Mammary epithelial cell (primary cell): ENCODE measurements at regions not wholly inside any gene's neighbourhood (a gene's known extent, or its start where the extent isn't known, plus 50 kb on each side); places are given as distances from the start of the nearest gene placed in this dataset.

Source experiments
- EZH2 ChIP-seq: IDR thresholded peaks from 2 replicates; pipeline ENCODE4 v1.6.1; 2012; ENCODE audit warnings: low read length, inconsistent platforms, borderline replicate concordance
- TF ChIP-seq, protein P1 (sequence below), 2 donors: IDR thresholded peaks in 1 of 2; conservative IDR thresholded peaks in 1 of 2; 2 replicates each; pipeline ENCODE4 v1.5.1; 2011 to 2012; ENCODE audit warnings: inconsistent platforms in 2 of 2, low read length in 2 of 2, mild to moderate bottlenecking in 2 of 2, control low read depth in 1 of 2, low read depth in 1 of 2; ENCODE audit not compliant: insufficient read depth in 1 of 2; ENCODE audit errors: extremely low read depth in 1 of 2

GRCh38 chr2:65804777-65805176 is 372.4 kb upstream of the SPRED2 start:
- TF ChIP-seq, protein P1, sequence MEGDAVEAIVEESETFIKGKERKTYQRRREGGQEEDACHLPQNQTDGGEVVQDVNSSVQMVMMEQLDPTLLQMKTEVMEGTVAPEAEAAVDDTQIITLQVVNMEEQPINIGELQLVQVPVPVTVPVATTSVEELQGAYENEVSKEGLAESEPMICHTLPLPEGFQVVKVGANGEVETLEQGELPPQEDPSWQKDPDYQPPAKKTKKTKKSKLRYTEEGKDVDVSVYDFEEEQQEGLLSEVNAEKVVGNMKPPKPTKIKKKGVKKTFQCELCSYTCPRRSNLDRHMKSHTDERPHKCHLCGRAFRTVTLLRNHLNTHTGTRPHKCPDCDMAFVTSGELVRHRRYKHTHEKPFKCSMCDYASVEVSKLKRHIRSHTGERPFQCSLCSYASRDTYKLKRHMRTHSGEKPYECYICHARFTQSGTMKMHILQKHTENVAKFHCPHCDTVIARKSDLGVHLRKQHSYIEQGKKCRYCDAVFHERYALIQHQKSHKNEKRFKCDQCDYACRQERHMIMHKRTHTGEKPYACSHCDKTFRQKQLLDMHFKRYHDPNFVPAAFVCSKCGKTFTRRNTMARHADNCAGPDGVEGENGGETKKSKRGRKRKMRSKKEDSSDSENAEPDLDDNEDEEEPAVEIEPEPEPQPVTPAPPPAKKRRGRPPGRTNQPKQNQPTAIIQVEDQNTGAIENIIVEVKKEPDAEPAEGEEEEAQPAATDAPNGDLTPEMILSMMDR (conservative IDR thresholded peaks at IDR 0.05 in 1 of 2, IDR thresholded peaks at IDR 0.05 in 1 of 2; ENCODE audit: extremely low read depth in 1 of 2, insufficient read depth in 1 of 2, low read depth in 1 of 2, low read length in 2 of 2) = no peak
- TF ChIP-seq EZH2 = no peak
